ENCODE measurements at regions not wholly inside any gene's neighbourhood (a gene's known extent, or its start where the extent isn't known, plus 50 kb on each side); places are given as distances from the start of the nearest gene placed in this dataset.
"Not testable (repeated sequence)": the region's sequence is repeated elsewhere in the genome, so short reads cannot be mapped to it uniquely, and the experiment has no call there.

DNA sequence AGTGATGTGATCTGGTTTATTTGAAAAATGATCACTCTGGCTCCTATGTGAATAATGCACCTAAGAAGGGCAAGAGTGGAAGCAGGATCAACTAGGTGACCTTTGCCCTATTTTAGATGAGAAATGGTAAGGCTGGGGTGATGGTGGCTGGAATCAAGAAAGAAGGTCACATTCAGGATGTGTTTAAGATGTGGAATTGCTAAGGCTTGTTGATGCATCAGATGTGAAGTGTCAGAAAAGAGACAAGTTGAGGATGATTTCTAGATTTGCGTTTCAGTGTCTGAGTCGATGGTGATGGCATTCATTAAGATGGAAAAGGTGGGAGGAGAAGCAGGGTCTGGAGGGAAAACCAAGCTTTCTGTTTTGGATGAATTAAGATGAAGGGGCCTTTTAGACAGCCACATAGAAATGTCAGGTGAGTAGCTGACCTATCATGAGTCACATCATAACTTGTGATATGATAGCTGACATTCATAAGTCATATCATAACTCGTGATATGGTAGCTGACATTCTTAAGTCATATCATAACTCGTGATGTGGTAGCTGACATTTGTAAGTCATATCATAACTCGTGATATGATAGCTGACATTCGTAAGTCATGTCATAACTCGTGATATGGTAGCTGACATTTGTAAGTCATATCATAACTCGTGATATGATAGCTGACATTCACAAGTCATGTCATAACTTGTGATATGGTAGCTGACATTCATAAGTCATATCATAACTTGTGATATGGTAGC, 101.2 kb upstream of the SEC11C start:
- DNase-seq (ENCODE audit: low spot score in 2 of 2) (no peak), FAIRE-seq (no peak)

DNA sequence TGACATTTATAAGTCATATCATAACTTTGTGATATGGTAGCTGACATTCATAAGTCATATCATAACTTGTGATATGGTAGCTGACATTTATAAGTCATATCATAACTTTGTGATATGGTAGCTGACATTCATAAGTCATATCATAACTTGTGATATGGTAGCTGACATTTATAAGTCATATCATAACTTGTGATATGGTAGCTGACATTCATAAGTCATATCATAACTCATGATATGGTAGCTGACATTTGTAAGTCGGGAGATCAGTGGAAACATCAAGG, 100.7 kb upstream of the SEC11C start:
- DNase-seq (ENCODE audit: low spot score in 2 of 2): not testable (repeated sequence)
- FAIRE-seq: peak; percentile 96

DNA sequence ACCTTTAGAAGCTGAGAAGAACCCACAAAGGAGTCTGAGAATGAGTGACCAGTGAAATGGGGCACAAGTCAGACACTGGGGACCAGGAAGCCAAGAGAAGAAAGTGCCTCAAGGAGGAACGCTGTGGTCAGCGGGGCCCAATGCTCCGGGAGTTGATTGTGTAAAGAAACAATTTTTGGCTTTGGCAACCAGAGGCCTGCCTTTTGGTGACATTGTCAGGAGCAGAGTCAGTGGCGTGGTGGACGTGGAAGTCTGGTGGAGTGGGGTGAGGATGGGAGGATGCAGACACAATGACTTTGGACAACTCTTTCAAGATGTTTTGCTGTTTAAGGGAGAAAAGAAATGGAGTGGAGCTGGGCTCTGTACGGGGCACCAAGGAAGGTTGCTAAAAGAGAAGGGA, 100.2 kb upstream of the SEC11C start:
- DNase-seq (ENCODE audit: low spot score in 2 of 2) (no peak), FAIRE-seq (no peak)

DNA sequence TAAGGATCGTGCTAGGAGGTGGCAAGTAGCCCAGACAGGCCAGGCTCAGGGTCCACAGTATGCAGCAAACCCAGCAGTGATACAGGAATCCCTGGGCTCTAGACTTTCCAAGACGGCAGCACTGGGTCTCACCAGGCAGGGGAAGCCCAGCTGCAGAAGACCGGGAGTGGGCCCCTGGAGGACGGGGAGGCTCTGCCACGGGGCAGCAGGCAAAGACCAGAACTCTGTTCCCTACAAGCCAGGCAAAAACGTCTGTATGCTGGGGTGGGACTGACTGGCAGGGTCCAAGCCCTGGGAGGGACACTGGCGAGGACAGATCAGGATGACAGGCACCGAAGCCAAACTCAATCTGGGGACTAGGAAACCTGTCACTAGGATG, 98.9 kb upstream of the SEC11C start:
- FAIRE-seq: no peak

DNA sequence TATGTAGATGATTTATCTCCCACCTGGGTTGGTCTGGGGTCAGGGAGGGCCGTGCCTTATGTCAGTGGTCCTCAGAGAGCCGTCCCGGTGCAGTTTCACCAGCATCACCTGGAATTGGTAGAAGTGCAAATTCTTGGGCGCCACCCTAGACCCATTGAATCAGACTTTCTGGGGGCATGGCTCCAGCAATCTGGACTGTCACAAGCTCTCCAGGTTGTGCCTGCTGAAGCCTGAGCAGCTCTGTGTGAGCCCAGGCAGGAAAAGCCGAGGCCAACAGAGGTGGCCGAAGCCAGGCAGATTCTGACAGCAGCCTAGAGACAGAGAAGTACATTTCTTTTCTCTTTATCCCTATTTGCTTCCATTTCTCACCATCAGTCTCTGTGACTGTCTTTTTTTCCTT, 98.4 kb upstream of the SEC11C start:
- FAIRE-seq: no peak
- DNase-seq (ENCODE audit: low spot score in 2 of 2): no peak

More for the DNA sequence above, 98.9 kb upstream of the SEC11C start:
- DNase-seq (ENCODE audit: low spot score in 2 of 2): no peak

DNA sequence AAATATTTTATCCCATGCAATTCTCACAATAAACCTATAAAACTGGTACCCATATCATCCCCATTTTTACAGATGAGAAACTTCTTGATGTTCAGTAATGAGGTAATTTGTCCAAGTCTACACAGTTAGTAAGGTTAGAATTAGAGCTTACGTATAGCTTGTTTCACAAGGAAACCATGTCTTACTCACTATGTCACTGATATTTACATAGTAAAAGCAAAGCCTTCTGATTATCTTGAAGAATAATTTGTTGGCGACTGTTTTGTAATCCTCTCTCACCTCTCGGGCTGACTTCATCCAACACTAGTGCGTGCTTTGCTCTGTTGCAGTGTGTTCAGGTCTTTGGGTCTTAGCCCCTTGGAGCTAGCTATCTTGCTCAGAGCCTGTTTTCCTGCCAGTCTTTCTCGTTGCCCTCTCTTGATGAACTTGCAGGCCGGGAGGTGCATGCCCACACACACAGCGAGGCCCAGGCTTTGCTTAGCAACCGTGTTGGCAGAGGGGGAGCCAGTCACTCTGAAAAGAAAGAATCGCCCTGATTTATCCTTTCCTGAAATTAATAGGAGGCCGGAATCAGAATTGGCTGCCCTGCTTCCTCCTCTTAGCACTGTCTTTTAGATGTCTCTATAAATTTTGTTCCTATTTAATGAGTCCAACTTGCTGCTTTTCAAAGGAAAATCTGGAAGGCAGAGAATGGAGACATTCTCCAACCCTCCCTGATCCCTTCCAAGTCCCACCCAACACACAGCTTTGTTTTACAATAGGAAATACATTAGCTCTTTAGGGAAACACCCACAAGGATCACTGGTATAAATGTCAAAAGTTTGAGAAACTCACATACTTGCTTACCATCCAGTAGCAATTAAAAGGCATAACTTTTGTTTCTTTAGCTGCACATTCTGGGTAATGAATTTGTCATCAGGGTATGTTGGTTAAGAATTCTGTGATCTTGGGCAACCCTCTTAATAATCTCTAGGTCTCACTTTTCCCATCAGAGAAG, 97.6 kb upstream of the SEC11C start:
- peak in 1 of 2 donors; percentile 29 for DNase-seq (ENCODE audit: low spot score in 2 of 2)

DNA sequence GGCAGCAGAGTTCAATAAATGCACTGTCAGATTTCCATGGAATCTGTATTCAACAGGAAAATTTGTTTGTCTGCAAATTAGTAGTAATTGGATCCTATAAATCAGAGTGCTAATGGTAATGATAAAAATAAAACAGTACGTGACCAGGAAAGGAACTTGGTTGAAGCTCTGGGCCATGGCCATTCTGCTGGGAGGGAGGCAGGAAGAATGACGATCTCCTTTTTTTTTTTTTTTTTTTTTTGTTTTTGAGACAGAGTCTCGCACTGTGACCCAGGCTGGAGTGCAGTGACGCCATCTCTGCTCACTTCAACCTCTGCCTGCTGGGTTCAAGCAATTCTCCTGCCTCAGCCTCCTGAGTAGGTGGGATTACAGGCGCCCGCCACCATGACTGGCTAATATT, 94.8 kb upstream of the SEC11C start:
- FAIRE-seq: no peak

More for the DNA sequence above, 97.6 kb upstream of the SEC11C start:
- FAIRE-seq: no peak

DNA sequence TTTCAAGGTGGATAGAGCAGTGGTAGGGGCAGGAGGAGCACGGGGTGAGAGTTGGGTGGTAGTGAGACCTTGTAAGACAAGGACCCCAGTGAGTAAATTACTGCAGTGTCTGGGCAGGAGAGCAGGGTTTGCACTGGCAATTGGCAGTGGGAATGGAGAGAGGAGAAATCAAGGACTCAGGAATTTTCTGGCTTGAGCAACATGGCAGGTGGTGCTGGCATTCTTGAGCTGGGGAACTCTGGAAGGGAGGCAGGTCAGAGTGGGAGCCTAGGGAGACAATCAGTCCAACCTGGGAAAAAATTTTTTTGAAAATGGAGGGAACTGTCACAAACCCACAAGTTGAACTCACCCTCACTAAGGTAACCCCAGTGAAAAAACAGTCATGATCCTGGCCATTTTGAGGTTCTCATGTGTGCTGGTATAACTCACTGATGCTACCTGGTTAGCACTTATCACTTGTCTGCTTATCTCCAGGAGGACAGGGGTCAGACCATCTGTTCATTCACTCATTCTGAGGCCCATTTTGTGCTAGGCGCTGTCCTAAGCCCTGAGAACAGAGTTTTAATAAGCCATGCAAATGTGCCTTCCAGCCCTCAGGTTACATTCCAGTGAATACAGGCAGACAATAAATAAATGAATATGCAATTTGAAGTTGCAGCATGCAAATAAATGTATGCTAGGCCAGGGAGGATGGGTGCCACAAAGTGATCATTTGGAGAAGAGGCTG, 92.2 kb upstream of the SEC11C start:
- no peak for DNase-seq (ENCODE audit: low spot score in 2 of 2)
- no peak for FAIRE-seq

More for the DNA sequence above, 94.8 kb upstream of the SEC11C start:
- no peak for DNase-seq (ENCODE audit: low spot score in 2 of 2)

DNA sequence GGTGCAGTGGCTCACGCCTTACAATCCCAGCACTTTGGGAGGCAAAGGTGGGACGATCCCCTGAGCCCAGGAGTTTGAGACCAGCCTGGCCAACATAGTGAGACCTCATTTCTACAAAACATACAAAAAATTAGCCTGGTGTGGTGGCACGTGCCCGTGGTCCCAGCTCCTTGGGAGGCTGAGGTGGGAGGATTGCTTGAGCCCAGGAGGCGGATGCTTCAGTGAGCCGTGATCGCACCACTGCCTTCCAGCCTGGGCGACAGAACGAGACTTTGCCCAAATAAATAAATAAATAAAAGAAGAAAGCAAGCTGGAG, 91.7 kb upstream of the SEC11C start:
- DNase-seq (ENCODE audit: low spot score in 2 of 2): no peak
- no peak for FAIRE-seq

DNA sequence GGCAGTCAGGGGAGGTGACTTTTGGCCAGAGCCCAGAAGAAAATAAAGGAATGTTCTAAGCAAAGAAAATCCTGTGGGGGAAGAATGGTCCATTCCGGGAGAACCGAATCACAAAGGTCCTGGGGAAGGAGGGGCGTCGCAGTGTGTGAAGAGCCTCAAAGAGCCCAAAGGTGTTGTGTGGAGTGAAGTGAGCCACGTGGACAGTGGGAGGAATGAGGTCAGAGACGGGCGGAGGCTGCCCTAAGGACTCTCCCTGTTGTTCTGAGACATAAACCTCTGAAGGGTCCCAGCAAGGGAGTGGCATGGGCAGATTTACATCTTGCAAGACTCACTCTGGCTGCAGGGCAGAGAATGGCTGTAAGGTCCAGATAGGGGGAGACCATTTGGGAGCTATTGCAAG, 91.3 kb upstream of the SEC11C start:
- FAIRE-seq: no peak
- DNase-seq (ENCODE audit: low spot score in 2 of 2): no peak

DNA sequence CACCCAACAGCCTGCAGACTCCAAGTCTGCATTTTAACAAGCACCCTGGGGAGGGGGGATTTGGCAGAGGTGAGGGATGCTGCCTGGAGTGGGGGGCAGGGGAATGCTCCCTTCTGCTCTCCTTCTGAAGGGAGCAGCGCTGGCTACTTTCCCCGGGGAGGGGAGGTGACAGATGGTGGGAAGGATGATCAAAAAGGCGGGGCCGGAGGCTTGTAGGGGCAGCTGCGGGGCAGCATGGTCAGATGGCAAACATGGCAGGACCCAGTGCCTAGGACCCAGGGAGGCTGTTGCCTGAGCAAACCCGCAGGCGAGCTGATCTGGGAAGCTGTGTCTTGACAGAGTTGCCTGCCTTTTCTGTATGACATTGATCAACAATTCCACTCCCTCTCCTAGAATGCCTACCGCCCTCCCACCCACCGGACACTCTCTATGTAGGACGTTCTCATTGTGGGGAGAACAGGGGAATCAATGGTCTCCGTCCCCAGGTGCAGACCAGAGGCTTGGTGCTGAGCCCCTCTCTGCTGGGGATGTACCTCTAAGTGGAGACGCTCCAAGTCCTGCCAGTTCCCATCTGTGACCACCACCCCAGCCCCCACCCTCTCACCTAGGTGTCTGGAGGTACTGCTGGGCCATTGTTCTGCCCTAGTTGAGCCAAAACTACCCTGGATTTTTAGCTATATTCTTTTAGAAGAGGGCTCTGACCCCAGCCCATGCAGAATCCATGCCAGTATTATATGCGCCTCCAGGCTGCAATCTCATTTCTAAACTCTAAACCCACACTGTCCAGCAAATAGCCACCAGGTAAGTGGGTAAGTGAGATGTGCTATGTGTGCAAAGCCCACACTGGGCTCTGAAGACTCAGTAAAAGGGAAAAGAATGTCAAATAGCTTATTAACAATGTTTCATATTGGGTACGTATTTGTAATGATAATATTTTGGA, 89.7 kb upstream of the SEC11C start:
- FAIRE-seq (no peak), DNase-seq (ENCODE audit: low spot score in 2 of 2) (no peak)

DNA sequence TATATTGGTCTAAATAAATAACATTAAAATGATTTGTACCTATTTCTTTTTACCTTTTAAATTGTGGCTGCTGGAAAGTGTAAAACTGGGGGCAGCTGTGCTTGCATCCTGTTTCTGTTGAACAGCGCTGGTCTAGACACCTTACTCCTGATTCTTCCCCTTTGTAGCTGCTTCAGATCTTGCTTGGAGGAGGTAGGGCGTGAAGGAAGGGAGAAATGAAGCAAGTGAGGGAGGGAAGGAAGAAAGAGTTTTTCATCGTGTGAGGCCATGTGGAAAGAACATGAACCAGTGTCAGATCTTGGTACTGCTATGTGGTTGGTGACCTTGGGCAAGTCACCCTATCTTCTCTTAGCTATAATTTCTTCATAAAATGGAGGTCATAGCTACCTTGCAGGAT, 89.0 kb upstream of the SEC11C start:
- FAIRE-seq (no peak), DNase-seq (ENCODE audit: low spot score in 2 of 2) (no peak)

DNA sequence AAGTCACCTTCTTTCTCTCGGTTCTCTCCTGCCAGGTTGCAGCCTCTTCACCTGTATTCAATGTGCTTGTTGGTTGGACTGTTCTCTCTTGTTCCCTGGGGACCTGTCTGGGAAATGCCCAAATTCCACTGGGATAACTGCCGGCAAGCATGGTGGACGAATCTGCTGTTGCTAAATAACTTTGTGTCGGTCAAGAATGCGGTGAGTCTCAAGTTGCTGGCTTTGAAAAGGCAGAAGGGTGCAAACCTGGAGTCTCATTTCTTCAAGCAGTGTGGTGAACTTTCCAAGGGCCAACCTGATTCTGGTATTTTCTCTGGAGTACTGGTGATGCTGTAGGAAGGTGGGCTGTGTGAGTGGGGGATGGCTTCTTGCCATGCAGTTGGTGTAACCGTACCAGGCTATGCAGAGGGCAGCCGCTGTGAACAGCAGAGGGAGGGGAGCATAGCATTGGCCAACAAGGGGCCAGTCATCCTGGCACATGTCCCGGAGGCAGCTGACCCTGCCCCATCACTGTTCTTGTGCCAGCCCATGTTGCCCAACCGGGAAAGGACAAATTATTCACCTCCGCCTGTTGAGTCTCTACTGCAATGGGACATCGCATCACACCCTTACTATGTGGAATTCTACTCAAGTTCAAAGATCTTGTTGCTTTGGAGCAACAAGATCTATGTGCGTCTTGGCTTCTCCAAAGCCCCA, 88.1 kb upstream of the SEC11C start:
- no peak for FAIRE-seq
- no peak for DNase-seq (ENCODE audit: low spot score in 2 of 2)

DNA sequence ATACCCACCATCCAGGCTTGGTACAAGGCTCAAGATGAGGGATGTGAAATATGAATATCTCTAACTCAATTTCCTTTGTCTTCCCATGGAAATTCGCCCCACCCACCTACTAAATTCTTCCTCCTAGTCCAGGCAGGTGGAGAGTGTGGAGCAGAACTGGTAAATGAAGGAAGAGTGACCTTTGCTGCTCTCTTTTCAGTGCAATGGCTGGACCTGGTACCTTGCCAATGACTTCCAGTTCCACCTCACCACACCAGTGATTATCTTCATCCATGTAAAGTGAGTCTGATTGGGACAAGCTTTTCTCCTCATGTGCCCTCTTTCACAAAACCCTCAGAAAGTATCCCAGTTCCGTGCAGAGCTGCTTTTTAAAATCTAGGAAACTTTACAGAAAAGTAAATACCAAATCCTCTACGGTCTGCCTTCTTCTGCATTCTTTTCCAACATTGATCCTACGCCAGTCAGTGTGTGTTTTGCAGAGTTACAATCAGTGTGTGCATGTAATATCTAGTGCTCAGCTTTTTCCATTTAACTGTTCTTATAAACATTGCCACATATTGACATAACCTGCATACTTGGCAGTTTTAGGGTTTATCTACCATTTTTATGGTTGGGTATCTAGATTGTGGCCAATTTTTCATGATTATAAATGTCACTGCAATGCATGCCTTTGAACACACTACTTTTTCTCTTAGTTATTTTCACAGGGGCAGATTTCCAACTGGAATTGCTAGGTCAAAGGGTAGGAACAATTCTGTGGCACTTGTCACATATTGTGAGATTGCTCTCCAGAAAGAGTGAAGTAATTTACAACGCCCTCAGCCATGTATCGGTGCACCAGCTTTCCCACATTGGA, 86.5 kb upstream of the SEC11C start:
- FAIRE-seq (no peak), DNase-seq (ENCODE audit: low spot score in 2 of 2) (no peak)

DNA sequence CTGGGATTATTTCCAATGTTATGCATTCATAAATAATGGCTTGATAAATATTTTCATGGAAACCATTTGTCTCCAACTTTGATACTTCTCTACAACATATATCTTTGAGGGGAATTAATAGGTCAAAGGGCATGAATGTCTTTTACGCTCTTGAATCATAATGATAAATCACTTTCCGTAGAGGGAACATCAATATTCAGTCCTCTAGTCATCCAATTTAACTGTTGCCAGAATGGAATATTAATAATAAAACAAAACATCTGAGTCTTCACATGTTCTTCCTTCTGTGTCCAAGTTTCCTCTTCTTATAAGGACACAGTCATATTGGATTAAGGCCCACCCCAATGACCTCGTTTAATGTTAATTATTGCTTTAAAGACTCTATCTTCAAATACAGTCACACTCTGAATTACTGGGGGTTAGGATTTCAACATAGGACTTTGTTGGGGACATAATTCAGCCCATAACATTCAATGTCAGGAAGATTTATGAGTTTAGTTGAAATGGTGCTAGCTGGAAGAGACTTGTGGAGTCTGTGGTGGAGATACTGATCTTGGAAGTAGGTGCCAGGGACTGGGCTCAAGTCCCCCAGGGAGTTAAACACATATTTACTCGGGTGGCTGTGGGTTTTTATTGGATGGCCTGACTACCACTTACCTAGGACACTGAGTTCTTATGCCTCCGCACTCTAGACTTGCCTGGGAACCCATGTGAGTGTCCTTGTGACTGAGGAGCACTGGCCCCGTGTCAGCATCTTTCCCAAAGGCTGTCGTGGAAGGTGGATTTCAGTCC, 85.0 kb upstream of the SEC11C start:
- DNase-seq (ENCODE audit: low spot score in 2 of 2) (no peak), FAIRE-seq (no peak)

DNA sequence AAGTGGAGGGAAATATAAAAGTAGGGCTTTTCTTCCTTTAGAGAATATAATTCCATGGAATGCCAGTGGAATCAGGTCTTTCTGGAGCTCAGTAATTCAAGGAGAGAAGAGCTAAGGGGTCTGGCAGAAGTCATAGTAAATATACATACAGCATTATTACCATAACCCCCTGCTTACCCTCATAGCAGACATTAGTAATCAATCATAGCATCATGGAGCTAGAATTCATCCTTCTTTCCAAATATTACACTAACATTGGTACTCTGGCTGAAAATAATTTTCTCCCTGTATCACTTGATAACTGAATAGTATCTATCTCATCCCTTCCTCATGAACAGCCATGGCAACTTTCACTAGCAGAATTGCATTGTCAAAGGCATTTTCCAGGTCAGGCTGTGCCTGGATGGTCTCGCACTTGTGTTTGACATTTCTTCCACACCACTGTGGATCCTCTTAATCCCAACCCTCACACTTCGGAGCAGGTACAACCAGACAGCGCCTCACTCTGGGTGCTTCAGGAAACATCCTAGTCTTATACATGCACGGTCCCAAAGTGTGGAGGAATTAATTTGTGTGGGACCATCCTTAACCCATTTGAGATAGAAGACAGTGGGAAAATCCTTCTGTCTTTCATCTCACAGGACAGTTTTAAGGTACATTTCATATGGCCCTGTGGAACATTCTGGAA, 84.2 kb upstream of the SEC11C start:
- DNase-seq (ENCODE audit: low spot score in 2 of 2): no peak
- FAIRE-seq: no peak
